NB4 (cell line): ENCODE measurements at regions not wholly inside any gene's neighbourhood (a gene's known extent, or its start where the extent isn't known, plus 50 kb on each side); places are given as distances from the start of the nearest gene placed in this dataset.
"Not testable (repeated sequence)": the region's sequence is repeated elsewhere in the genome, so short reads cannot be mapped to it uniquely, and the experiment has no call there.

Experiments used
- CTCF ChIP-seq: IDR thresholded peaks from one replicate; pipeline ENCODE4 v1.5.1; 2012; ENCODE audit warnings: low read depth, low read length
- POLR2A ChIP-seq: IDR thresholded peaks from 2 replicates; pipeline ENCODE4 v1.6.1; 2011; ENCODE audit warnings: mild to moderate bottlenecking; ENCODE audit not compliant: insufficient read length; ENCODE audit errors: extremely low read depth

GRCh38 chr16:22589757-22590156, 79.1 kb downstream of the NPIPB5 start:
- TF ChIP-seq CTCF, POLR2A: not testable (repeated sequence)
